GM23248 (cell line): ENCODE measurements at regions not wholly inside any gene's neighbourhood (a gene's known extent, or its start where the extent isn't known, plus 50 kb on each side); places are given as distances from the start of the nearest gene placed in this dataset.

Experiments used
- DNase-seq: peaks from one replicate; pipeline ENCODE4 v3.0.0-alpha.2; 2015
- H2AFZ ChIP-seq: fragments of 200-600 bp; sonication (generic); 2 replicates; pipeline ENCODE4 v1.6.1; 2016; ENCODE audit warnings: antibody characterized with exemption
- H3F3A ChIP-seq: fragments of 200-600 bp; sonication (generic); 2 replicates; pipeline ENCODE4 v1.6.1; 2016; ENCODE audit warnings: mild to moderate bottlenecking, antibody characterized with exemption, mixed run types; ENCODE audit not compliant: insufficient read depth
- H3K27ac ChIP-seq: fragments of 200-600 bp; sonication (generic); 2 replicates; pipeline ENCODE4 v1.5.1; 2016; ENCODE audit warnings: mild to moderate bottlenecking
- H3K27me3 ChIP-seq: fragments of 200-600 bp; sonication (generic); replicated peaks from 2 replicates; pipeline ENCODE4 v1.6.1; 2016; ENCODE audit warnings: mild to moderate bottlenecking; ENCODE audit not compliant: insufficient read depth
- H3K36me3 ChIP-seq: fragments of 200-600 bp; sonication (generic); 2 replicates; pipeline ENCODE4 v1.6.1; 2016; ENCODE audit warnings: low read depth, mild to moderate bottlenecking
- H3K4me1 ChIP-seq: fragments of 200-600 bp; sonication (generic); 2 replicates; pipeline ENCODE4 v1.6.1; 2016; ENCODE audit warnings: mild to moderate bottlenecking; ENCODE audit not compliant: insufficient read depth
- H3K4me2 ChIP-seq: fragments of 200-600 bp; sonication (generic); one replicate; pipeline ENCODE4 v1.6.1; 2016; ENCODE audit warnings: mild to moderate bottlenecking; ENCODE audit not compliant: unreplicated experiment
- H3K4me3 ChIP-seq: fragments of 200-600 bp; sonication (generic); 2 replicates; pipeline ENCODE4 v1.5.1; 2016; ENCODE audit warnings: mild to moderate bottlenecking
- H3K79me2 ChIP-seq: fragments of 200-600 bp; sonication (generic); 2 replicates; pipeline ENCODE4 v1.6.1; 2016; ENCODE audit warnings: mild to moderate bottlenecking; ENCODE audit not compliant: insufficient read depth
- H3K9ac ChIP-seq: fragments of 200-600 bp; sonication (generic); 2 replicates; pipeline ENCODE4 v1.6.1; 2016; ENCODE audit warnings: mild to moderate bottlenecking
- H3K9me2 ChIP-seq: fragments of 200-600 bp; sonication (generic); 2 replicates; pipeline ENCODE4 v1.6.1; 2016; ENCODE audit warnings: mixed run types, mild to moderate bottlenecking, moderate library complexity; ENCODE audit not compliant: insufficient read depth
- H3K9me3 ChIP-seq: fragments of 200-600 bp; sonication (generic); one replicate; pipeline ENCODE4 v1.6.1; 2017; ENCODE audit warnings: low read depth
- H4K20me1 ChIP-seq: fragments of 200-600 bp; sonication (generic); 2 replicates; pipeline ENCODE4 v1.6.0; 2016; ENCODE audit not compliant: insufficient read depth
- EZH2 ChIP-seq: fragments of 200-600 bp; sonication (generic); IDR thresholded peaks from 2 replicates; pipeline ENCODE4 v1.6.1; 2018; ENCODE audit warnings: antibody characterized with exemption, mild to moderate bottlenecking; ENCODE audit not compliant: insufficient read depth, poor library complexity, severe bottlenecking
- EZH2phosphoT487 ChIP-seq: fragments of 200-600 bp; sonication (generic); IDR thresholded peaks from 2 replicates; pipeline ENCODE4 v1.6.1; 2018; ENCODE audit warnings: antibody characterized with exemption, moderate library complexity, mild to moderate bottlenecking, low read depth; ENCODE audit not compliant: insufficient read depth
- WGBS, 2 experiments: methylation state at CpG; one replicate each; pipeline ENCODE4 v1.1.6; 2015 to 2017; ENCODE audit warnings: low lambda C conversion rate in 2 of 2, low coverage in 1 of 2; ENCODE audit errors: missing lambda C conversion rate in 2 of 2; 5-methylcytosine and 5-hydroxymethylcytosine counted together
- in situ Hi-C: fragments of 300-500 bp; cut with MboI; formaldehyde crosslinking; loops from 2 replicates; pipeline ENCODE4 v1.15.0; 2020

DNA sequence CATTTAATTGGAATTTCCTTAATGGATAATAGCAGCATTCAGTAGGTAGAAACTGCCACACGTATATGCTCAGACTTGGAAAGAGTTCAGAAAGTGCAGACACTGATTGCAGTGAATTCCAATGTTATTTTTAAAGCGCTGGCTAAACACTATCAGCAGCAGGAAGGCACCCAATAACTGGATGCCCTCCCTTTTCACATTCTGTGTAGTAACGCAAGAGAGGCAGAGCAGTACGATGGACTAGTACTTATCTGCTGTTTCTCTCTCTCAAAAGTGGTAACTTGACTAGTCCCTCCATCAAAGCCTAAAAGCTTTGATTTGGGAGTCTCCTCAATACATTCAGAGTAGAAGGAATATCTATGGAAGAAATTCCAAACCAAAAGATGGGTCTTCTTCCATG, 791.0 kb downstream of the TMTC2 start:
- no peak overlapping the region for H2AFZ ChIP-seq
- H3K27ac ChIP-seq, result no peak overlapping the region
- no peaks in the 10 kb centered on the region for H3K27me3 ChIP-seq
- H3K4me3 ChIP-seq, result no peak overlapping the region
- H3K36me3 ChIP-seq, result no peaks in the 10 kb centered on the region
- WGBS, 2 experiments, result 57 to 65% methylated on average over 4 of the region's 4 CpGs
- no peaks in the 10 kb centered on the region for H3K79me2 ChIP-seq
- no peak overlapping the region for H3K9ac ChIP-seq
- H3K4me1 ChIP-seq, result no peaks in the 10 kb centered on the region
- no peak for TF ChIP-seq EZH2phosphoT487
- no peak for TF ChIP-seq EZH2
- in situ Hi-C loops, result no loop called here
- no peaks in the 10 kb centered on the region for H3K9me3 ChIP-seq
- no peaks in the 10 kb centered on the region for H4K20me1 ChIP-seq
- H3K4me2 ChIP-seq, result no peak overlapping the region
- no peak for DNase-seq
- H3K9me2 ChIP-seq, result no peaks in the 10 kb centered on the region
- H3F3A ChIP-seq, result no peaks in the 10 kb centered on the region

DNA sequence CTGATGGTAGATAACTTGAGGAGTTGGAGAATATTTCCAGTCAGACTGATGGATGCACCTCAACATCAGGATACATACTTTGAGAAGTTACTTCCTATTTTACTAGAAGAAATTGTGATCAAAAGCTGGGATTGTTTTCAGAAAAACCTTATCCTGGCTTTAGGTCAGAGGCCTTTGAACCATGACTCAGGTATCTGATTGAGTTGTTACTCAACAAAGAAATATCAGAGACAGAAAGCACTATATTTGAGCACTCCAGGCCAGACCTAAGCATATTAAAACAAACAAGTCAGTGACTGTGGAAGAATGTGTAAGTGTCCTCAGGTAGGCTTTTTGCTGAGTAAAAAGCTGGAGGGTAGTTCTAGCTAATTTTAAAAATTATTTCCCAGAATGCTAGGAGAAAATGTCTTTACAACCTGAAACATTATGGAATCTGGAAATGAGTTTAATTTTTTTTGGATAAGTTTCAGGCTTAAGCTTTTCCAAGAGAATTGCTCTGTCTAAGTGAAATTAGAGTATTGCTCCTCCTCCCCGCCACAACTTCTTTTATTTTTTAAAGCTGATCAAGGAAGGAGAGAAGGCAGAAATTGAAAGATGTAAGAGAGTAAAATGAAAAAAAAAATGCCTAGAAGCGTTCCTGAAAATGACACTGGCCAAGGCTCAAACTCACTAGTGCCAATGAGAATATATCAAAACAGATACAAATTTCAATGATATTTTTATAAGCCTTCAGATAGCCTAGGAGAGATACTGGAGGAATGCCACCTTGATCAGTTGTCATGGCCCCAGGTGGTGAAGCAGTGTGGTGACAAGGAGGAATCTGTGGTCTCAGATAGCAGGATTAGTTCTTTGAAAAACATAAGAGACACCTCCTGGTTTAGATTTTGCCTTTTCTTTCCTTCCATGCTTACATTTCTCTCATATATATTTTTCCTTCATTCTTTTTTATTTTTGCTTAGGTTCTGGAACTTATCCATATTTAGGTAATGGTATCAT, 790.3 kb downstream of the TMTC2 start:
- no peaks in the 10 kb centered on the region for H3F3A ChIP-seq
- no peak overlapping the region for H3K4me2 ChIP-seq
- no peaks in the 10 kb centered on the region for H3K79me2 ChIP-seq
- no peak overlapping the region for H3K9ac ChIP-seq
- H2AFZ ChIP-seq, result no peak overlapping the region
- no peaks in the 10 kb centered on the region for H4K20me1 ChIP-seq
- 52 to 66% methylated on average over 2 of the region's 2 CpGs for WGBS, 2 experiments
- H3K9me3 ChIP-seq, result no peaks in the 10 kb centered on the region
- no peaks in the 10 kb centered on the region for H3K36me3 ChIP-seq
- no peak overlapping the region for H3K4me3 ChIP-seq
- no peaks in the 10 kb centered on the region for H3K27me3 ChIP-seq
- no peak overlapping the region for H3K27ac ChIP-seq
- TF ChIP-seq EZH2, result no peak
- TF ChIP-seq EZH2phosphoT487, result no peak
- DNase-seq, result no peak
- no peaks in the 10 kb centered on the region for H3K9me2 ChIP-seq
- in situ Hi-C loops, result no loop called here
- H3K4me1 ChIP-seq, result no peaks in the 10 kb centered on the region

DNA sequence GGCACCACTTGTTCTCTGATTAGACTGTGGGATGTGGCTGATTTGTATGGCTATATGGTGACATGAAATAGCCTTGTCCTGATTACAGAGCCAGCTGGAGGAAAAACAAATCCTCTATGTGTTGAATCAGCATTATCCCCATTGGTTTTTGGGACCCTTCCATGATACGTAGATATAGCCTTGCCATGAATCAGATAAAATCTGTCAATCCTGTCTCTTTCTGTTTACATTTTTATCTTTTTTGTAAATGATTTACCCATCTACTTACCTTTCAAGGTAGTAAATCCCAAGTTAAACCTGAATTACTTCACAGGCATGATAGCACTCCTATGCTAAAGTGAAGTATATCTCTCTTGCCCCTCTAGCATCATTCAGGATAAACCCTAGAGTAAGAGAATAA, 789.3 kb downstream of the TMTC2 start:
- H3F3A ChIP-seq, result no peaks in the 10 kb centered on the region
- TF ChIP-seq EZH2, result no peak
- no peak for TF ChIP-seq EZH2phosphoT487

DNA sequence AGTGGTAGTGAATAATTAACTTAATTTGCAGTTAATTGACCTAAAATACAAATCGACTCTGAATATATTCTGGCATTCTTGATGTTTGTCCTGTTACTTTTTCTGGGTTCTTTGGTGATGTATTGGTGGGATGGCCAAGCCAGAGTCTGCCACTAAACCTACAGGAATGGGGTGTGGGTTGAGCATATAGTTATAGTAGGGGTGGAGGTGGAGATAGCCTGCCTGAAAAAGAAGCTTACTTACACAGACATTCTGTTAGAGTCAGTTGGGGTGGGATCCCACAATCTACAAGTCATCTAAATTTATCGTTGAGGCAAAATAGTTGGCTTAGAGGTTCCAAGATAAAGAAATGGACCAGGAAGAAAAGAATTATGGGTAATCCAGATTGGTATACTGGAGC, 787.7 kb downstream of the TMTC2 start:
- Histone ChIP-seq H4K20me1 (no peaks in the 10 kb centered on the region), H3K4me3 (no peak overlapping the region), H3K9me2 (no peaks in the 10 kb centered on the region), H3K79me2 (no peaks in the 10 kb centered on the region), H3K4me2 (no peak overlapping the region), H3K36me3 (no peaks in the 10 kb centered on the region), H3K9ac (no peak overlapping the region), H3K27ac (no peak overlapping the region), H3F3A (no peaks in the 10 kb centered on the region), H3K9me3 (no peaks in the 10 kb centered on the region), H2AFZ (no peak overlapping the region), H3K27me3 (no peaks in the 10 kb centered on the region), H3K4me1 (no peaks in the 10 kb centered on the region)
- in situ Hi-C loops, result no loop called here
- no peak for TF ChIP-seq EZH2phosphoT487
- TF ChIP-seq EZH2, result no peak
- 65 to 79% methylated on average over 2 of the region's 2 CpGs for WGBS, 2 experiments
- DNase-seq, result no peak

More for the DNA sequence above, 789.3 kb downstream of the TMTC2 start:
- Histone ChIP-seq H3K27ac (no peak overlapping the region), H2AFZ (no peak overlapping the region), H3K27me3 (no peaks in the 10 kb centered on the region), H3K9me2 (no peaks in the 10 kb centered on the region), H3K4me3 (no peak overlapping the region), H3K36me3 (no peaks in the 10 kb centered on the region), H3K79me2 (no peaks in the 10 kb centered on the region), H4K20me1 (no peaks in the 10 kb centered on the region), H3K4me1 (no peaks in the 10 kb centered on the region), H3K9ac (no peak overlapping the region), H3K4me2 (no peak overlapping the region), H3K9me3 (no peaks in the 10 kb centered on the region)
- no peak for DNase-seq
- in situ Hi-C loops, result no loop called here
- WGBS, 2 experiments, result 52 to 63% methylated on average over 1 of the region's 1 CpG
